Transverse colon (tissue), 4 donors: ENCODE measurements at regions not wholly inside any gene's neighbourhood (a gene's known extent, or its start where the extent isn't known, plus 50 kb on each side); places are given as distances from the start of the nearest gene placed in this dataset.

Experiments used
- DNase-seq: peaks from one replicate; pipeline ENCODE4 v3.0.0-alpha.2; 2019
- H3K27ac ChIP-seq, 4 donors: fragments of 200-600 bp; sonication (generic); 2 replicates each; pipeline ENCODE4 v1.5.1; 2016 to 2018; ENCODE audit warnings: inconsistent platforms in 4 of 4
- H3K27me3 ChIP-seq: fragments of 200-600 bp; sonication (generic); 2 replicates; pipeline ENCODE4 v1.5.1; 2017; ENCODE audit warnings: inconsistent platforms
- H3K36me3 ChIP-seq, 4 donors: fragments of 200-600 bp; sonication (generic); 2 replicates each; pipeline ENCODE4 v1.5.1; 2017 to 2019; ENCODE audit warnings: inconsistent platforms in 4 of 4
- H3K4me1 ChIP-seq, 4 donors: fragments of 200-600 bp; sonication (generic); 2 replicates each; pipeline ENCODE4 v1.5.1; 2017 to 2020; ENCODE audit warnings: inconsistent platforms in 4 of 4
- H3K4me3 ChIP-seq, 4 donors: fragments of 200-600 bp; sonication (generic); 1 replicate in 1 of 4; 2 replicates in 3 of 4; pipeline versions ENCODE4 v1.5.1 to v1.6.1; 2017 to 2019; ENCODE audit warnings: inconsistent platforms in 4 of 4
- H3K9me3 ChIP-seq, 2 donors: fragments of 200-600 bp; sonication (generic); 2 replicates each; pipeline ENCODE4 v1.5.1; 2017 to 2019; ENCODE audit warnings: inconsistent platforms in 2 of 2
- CTCF ChIP-seq, 5 experiments: fragments of 200-600 bp in 3 of 5; fragments of 450-650 bp in 2 of 5; sonication (generic) in 3 of 5; IDR thresholded peaks; 1 replicate in 2 of 5; 2 replicates in 3 of 5; pipeline ENCODE4 v1.5.1; 2016 to 2017; ENCODE audit warnings: antibody characterized with exemption in 5 of 5, inconsistent platforms in 3 of 5, mild to moderate bottlenecking in 2 of 5, moderate library complexity in 1 of 5
- EP300 ChIP-seq: sonication (generic); formaldehyde crosslinking; IDR thresholded peaks from one replicate; pipeline ENCODE4 v1.6.1; 2017; ENCODE audit warnings: antibody characterized with exemption, low read depth
- POLR2A ChIP-seq: fragments of 450-650 bp; IDR thresholded peaks from one replicate; pipeline ENCODE4 v1.6.1; 2016; ENCODE audit warnings: antibody characterized with exemption, mild to moderate bottlenecking, moderate library complexity
- POLR2AphosphoS5 ChIP-seq, 3 donors: sonication (generic); formaldehyde crosslinking; IDR thresholded peaks; one replicate each; pipeline ENCODE4 v1.6.1; 2016; ENCODE audit warnings: antibody characterized with exemption in 3 of 3
- WGBS, 2 donors: methylation state at CpG; one replicate each; pipeline ENCODE4 v1.1.5; 2018; ENCODE audit warnings: low coverage in 1 of 2; 5-methylcytosine and 5-hydroxymethylcytosine counted together
- in situ Hi-C, 4 donors: fragments of 200-750 bp; cut with MboI; loops; one replicate each; pipeline versions ENCODE4 v1.15.0 to v1.15.1; 2017; ENCODE audit warnings: low sequenced_read_pairs in 3 of 4, low pct_ligation_motif_present in 1 of 4, low pct_unique_long_range_greater_than_20kb in 1 of 4
- intact Hi-C: fragments of 100-400 bp; cut with DNase I; formaldehyde crosslinking; loops from one replicate; pipeline ENCODE4 v1.15.1; 2023; ENCODE audit warnings: low total_unique reads

GRCh38 chr20:51183451-51183850 is 160.5 kb upstream of the KCNG1 start:
- 100% methylated on average over 1 of the region's 1 CpG for WGBS, 2 donors
- intact Hi-C loops (no loop called here), in situ Hi-C loops (no loop called here)
- no peaks in the 10 kb centered on the region for H3K9me3 ChIP-seq
- no peak overlapping the region for H3K27ac ChIP-seq
- no peak overlapping the region for H3K4me3 ChIP-seq
- no peak for DNase-seq
- TF ChIP-seq CTCF (IDR thresholded peaks at IDR 0.05) = no peak
- no peak for TF ChIP-seq EP300
- no peak for TF ChIP-seq POLR2A
- TF ChIP-seq POLR2AphosphoS5 (IDR thresholded peaks at IDR 0.05) = no peak
- H3K36me3 ChIP-seq = no peaks in the 10 kb centered on the region
- peaks cover 9% of the 10 kb centered on the region for H3K27me3 ChIP-seq
- no peaks in the 10 kb centered on the region for H3K4me1 ChIP-seq

- no peak for TF ChIP-seq POLR2A
- Histone ChIP-seq H3K27me3 (peaks cover 9% of the 10 kb centered on the region), H3K36me3 (no peaks in the 10 kb centered on the region), H3K4me3 (no peak overlapping the region), H3K4me1 (no peaks in the 10 kb centered on the region), H3K27ac (no peak overlapping the region), H3K9me3 (no peaks in the 10 kb centered on the region)
- in situ Hi-C loops (no loop called here), intact Hi-C loops (no loop called here)
- WGBS, 2 donors = 85 to 91% methylated on average over 6 of the region's 6 CpGs
- DNase-seq = no peak
Measured at GRCh38 chr20:51182571-51182970, 159.7 kb upstream of the KCNG1 start.

GRCh38 chr20:51178153-51178552 is 155.2 kb upstream of the KCNG1 start:
- Histone ChIP-seq H3K36me3 (no peaks in the 10 kb centered on the region), H3K4me3 (no peak overlapping the region), H3K9me3 (no peaks in the 10 kb centered on the region), H3K27ac (no peak overlapping the region), H3K27me3 (peaks cover 13% of the 10 kb centered on the region), H3K4me1 (no peaks in the 10 kb centered on the region)
- in situ Hi-C loops = no loop called here
- TF ChIP-seq EP300 (no peak), CTCF (IDR thresholded peaks at IDR 0.05) (no peak), POLR2AphosphoS5 (IDR thresholded peaks at IDR 0.05) (no peak), POLR2A (no peak)
- intact Hi-C loops = no loop called here
- 55 to 79% methylated on average over 1 to 3 of the region's 3 CpGs for WGBS, 2 donors
- DNase-seq = no peak

- intact Hi-C loops (no loop called here), in situ Hi-C loops (no loop called here)
- H3K9me3 ChIP-seq = no peaks in the 10 kb centered on the region
- peaks cover 13% of the 10 kb centered on the region for H3K27me3 ChIP-seq
- no peak overlapping the region for H3K4me3 ChIP-seq
- no peak for DNase-seq
- H3K4me1 ChIP-seq = no peaks in the 10 kb centered on the region
- TF ChIP-seq CTCF (IDR thresholded peaks at IDR 0.05) = no peak
- TF ChIP-seq POLR2AphosphoS5 (IDR thresholded peaks at IDR 0.05) = no peak
- TF ChIP-seq POLR2A = no peak
- no peak for TF ChIP-seq EP300
- H3K27ac ChIP-seq = no peak overlapping the region
- H3K36me3 ChIP-seq = no peaks in the 10 kb centered on the region
- WGBS, 2 donors = 31 to 36% methylated on average over 3 of the region's 3 CpGs
Measured at GRCh38 chr20:51176876-51177275, 154.0 kb upstream of the KCNG1 start.

- no peak overlapping the region for H3K27ac ChIP-seq
- no peaks in the 10 kb centered on the region for H3K4me1 ChIP-seq
- intact Hi-C loops = no loop called here
- in situ Hi-C loops = no loop called here
- DNase-seq = no peak
- TF ChIP-seq POLR2A (no peak), CTCF (IDR thresholded peaks at IDR 0.05) (no peak), EP300 (no peak), POLR2AphosphoS5 (IDR thresholded peaks at IDR 0.05) (no peak)
- H3K9me3 ChIP-seq = no peaks in the 10 kb centered on the region
- 86% methylated on average over 8 of the region's 8 CpGs; no CpG with 5 or more reads in 1 of the 2 donors for WGBS, 2 donors
- no peak overlapping the region for H3K4me3 ChIP-seq
- no peaks in the 10 kb centered on the region for H3K36me3 ChIP-seq
- H3K27me3 ChIP-seq = peaks cover 13% of the 10 kb centered on the region
Measured at GRCh38 chr20:51176446-51176845, 153.5 kb upstream of the KCNG1 start.
